ENCODE measurements at regions not wholly inside any gene's neighbourhood (a gene's known extent, or its start where the extent isn't known, plus 50 kb on each side); places are given as distances from the start of the nearest gene placed in this dataset.

- TF ChIP-seq ZNF501 (CRISPR knock-in tag; IDR thresholded peaks at IDR 0.05) (no peak), TIGD3 (CRISPR knock-in tag; IDR thresholded peaks at IDR 0.05; ENCODE audit: borderline replicate concordance) (no peak), HOXA9 (CRISPR knock-in tag; IDR thresholded peaks at IDR 0.05; ENCODE audit: borderline replicate concordance) (no peak), CHD4 (IDR thresholded peaks at IDR 0.05; ENCODE audit: borderline replicate concordance, low read length) (no peak; the same call in 1 of the 2 replicates), ATAD3A (CRISPR knock-in tag; IDR thresholded peaks at IDR 0.05) (no peak), ZFYVE20 (CRISPR knock-in tag; IDR thresholded peaks at IDR 0.05; ENCODE audit: borderline replicate concordance, low read depth) (no peak), ZNF572 (CRISPR knock-in tag; IDR thresholded peaks at IDR 0.05) (no peak), AGO2 (optimal IDR thresholded peaks at IDR 0.05; ENCODE audit: low read depth, low read length) (no peak), ZKSCAN8 (CRISPR knock-in tag; IDR thresholded peaks at IDR 0.05; ENCODE audit: borderline replicate concordance) (peak; percentile 25; the same call in 1 of the 2 replicates), MED8 (CRISPR knock-in tag; IDR thresholded peaks at IDR 0.05; ENCODE audit: insufficient replicate concordance) (no peak), ZNF207 (IDR thresholded peaks at IDR 0.05; ENCODE audit: borderline replicate concordance) (no peak), ZNF510 (CRISPR knock-in tag; IDR thresholded peaks at IDR 0.05; ENCODE audit: low read depth) (no peak), ZNF619 (CRISPR knock-in tag; IDR thresholded peaks at IDR 0.05) (no peak), ELF3 (CRISPR knock-in tag; IDR thresholded peaks at IDR 0.05) (peak; percentile 56; the same call in 1 of the 2 replicates), ZNF138 (CRISPR knock-in tag; IDR thresholded peaks at IDR 0.05; ENCODE audit: low read depth) (no peak), MBD4 (IDR thresholded peaks at IDR 0.05; ENCODE audit: borderline replicate concordance, low read length) (no peak), CENPBD1 (CRISPR knock-in tag; IDR thresholded peaks at IDR 0.05; ENCODE audit: borderline replicate concordance, low read depth) (no peak), ZNF24 (IDR thresholded peaks at IDR 0.05) (no peak), KDM3A (CRISPR knock-in tag; IDR thresholded peaks at IDR 0.05; ENCODE audit: low read depth) (no peak), HMGXB4 (CRISPR knock-in tag; IDR thresholded peaks at IDR 0.05; ENCODE audit: borderline replicate concordance in 1 of 2, low read depth in 1 of 2) (peak in 1 of 2 experiments; percentile 19; a peak in 1 of 4 replicates), ZNF513 (CRISPR knock-in tag; conservative IDR thresholded peaks at IDR 0.05) (no peak), HNF1B (CRISPR knock-in tag; IDR thresholded peaks at IDR 0.05) (0 out of 2 replicates have a peak, but pooled peaks have one; percentile 32), MIER3 (CRISPR knock-in tag; IDR thresholded peaks at IDR 0.05; ENCODE audit: borderline replicate concordance) (no peak), MEIS2 (CRISPR knock-in tag; IDR thresholded peaks at IDR 0.05) (no peak)
Measured at GRCh38 chr5:135263022-135263668, 135.9 kb downstream of the MACROH2A1 start (continued).

Measured in HepG2 (cell line).